HFF-Myc (cell line): ENCODE measurements at regions not wholly inside any gene's neighbourhood (a gene's known extent, or its start where the extent isn't known, plus 50 kb on each side); places are given as distances from the start of the nearest gene placed in this dataset.

ENCODE experiments used
- DNase-seq: peaks from one replicate; pipeline ENCODE4 v3.0.0-alpha.2; 2011; ENCODE audit warnings: low read depth; ENCODE audit errors: extremely low read depth
- H3K4me3 ChIP-seq: replicated peaks from 2 replicates; pipeline ENCODE4 v1.5.1; 2011; ENCODE audit warnings: low read depth, mild to moderate bottlenecking, control low read depth, low read length
- CTCF ChIP-seq: IDR thresholded peaks from 2 replicates; pipeline ENCODE4 v1.5.1; 2012; ENCODE audit warnings: mild to moderate bottlenecking, low read depth, low read length, control low read depth; ENCODE audit errors: missing control alignments

- DNase-seq = no peak
- TF ChIP-seq CTCF = no peak
- H3K4me3 ChIP-seq = no peak overlapping the region
These were observed 98.9 kb downstream of the EOMES start for GRCh38 chr3:27623085-27623753.

GRCh38 chr3:27617552-27617951 is 104.6 kb downstream of the EOMES start:
- DNase-seq = no peak
- no peak overlapping the region for H3K4me3 ChIP-seq
- no peak for TF ChIP-seq CTCF

GRCh38 chr3:27616031-27616430 is 106.1 kb downstream of the EOMES start:
- H3K4me3 ChIP-seq = no peak overlapping the region
- no peak for DNase-seq
- no peak for TF ChIP-seq CTCF

- DNase-seq = no peak
- TF ChIP-seq CTCF = no peak
- no peak overlapping the region for H3K4me3 ChIP-seq
These were observed 106.6 kb downstream of the EOMES start for GRCh38 chr3:27615555-27615954.

- no peak for TF ChIP-seq CTCF
These were observed 107.5 kb downstream of the EOMES start for GRCh38 chr3:27614592-27614991.

GRCh38 chr3:27613846-27614500 is 108.2 kb downstream of the EOMES start:
- DNase-seq = no peak
- no peak for TF ChIP-seq CTCF
- H3K4me3 ChIP-seq = no peak overlapping the region

More at GRCh38 chr3:27614592-27614991, 107.5 kb downstream of the EOMES start:
- no peak overlapping the region for H3K4me3 ChIP-seq
- DNase-seq = no peak
